NCI-H748 treated with DMSO at 0.1 percent for 48 hours (cell line): ENCODE measurements at regions not wholly inside any gene's neighbourhood (a gene's known extent, or its start where the extent isn't known, plus 50 kb on each side); places are given as distances from the start of the nearest gene placed in this dataset.

ENCODE experiments used
- DNase-seq: peaks from one replicate; lab custom pipeline; 2025; lab: John Stamatoyannopoulos, UW

DNA sequence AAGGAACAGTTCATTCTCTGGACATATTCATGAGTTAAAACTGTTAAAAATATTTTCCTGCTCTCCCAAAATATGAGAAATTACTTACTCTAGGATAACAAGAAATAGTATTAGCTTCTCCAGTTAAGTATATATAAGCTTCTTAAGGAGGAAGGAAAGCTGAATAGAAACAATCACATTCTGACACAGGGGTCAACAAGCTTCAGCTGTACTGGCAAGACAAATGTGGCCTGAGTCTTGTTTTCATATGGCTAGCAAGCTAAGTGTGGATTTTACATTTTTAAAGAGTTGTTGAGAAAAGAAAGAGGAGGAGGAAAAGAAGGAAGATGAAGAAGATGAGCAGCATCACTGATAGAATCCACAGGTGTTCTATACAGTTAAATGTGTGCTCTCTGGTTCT, 313.8 kb downstream of the ZPLD1 start:
- no peak for DNase-seq

DNA sequence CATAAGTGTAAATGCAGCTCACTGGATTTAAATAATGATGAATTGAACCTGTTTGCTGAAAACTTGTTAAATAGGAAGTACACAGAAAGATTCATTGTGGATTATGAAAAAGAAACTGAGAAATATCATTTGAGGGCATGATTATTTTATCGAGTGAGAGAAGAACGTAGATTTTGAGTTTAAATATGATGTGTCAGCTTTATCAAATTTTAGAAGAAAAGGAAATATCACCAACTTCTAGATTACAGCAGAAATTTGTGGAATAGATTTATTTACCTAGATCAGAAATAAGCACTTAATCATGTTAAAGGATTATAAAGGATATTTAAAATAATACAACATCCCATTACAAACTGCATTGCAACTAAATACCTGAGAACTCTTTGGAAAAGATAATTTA, 315.5 kb downstream of the ZPLD1 start:
- no peak for DNase-seq

DNA sequence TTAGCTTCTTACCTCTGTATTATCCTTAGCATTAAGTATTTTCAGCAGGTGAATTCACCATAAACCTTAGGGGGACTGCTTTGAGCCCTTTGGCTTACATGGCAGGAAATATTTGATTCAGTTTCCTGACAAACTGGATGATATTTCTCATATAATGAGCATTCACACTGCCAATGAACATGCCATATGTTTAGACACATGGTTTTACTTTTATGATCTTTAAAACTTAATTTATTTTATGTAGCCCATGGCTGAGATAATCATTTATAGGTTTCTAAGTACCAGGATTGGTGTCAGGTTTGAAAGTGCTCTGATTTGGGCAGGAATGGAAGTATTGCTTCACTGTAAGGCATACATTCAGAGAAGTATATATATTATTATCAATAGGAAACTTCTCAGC, 319.1 kb downstream of the ZPLD1 start:
- DNase-seq: no peak

DNA sequence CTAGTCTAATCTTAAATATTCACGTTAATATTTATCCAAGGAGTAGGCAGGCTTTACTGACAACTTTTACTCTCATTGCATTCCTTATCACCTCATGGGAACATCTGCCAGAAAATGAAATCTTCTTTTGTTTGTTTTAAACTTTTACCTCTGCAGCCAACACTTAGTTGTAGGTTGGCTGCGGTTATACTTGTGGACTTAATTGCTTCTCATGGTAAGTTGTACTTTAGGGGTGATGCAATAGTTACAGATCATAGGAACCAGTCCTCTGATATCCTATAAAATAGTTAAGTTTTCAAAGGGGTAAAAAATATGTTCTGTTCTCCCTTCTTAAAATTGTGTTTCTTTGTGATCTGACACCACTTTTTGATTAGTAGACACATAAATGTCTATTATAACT, 321.9 kb downstream of the ZPLD1 start:
- no peak for DNase-seq

DNA sequence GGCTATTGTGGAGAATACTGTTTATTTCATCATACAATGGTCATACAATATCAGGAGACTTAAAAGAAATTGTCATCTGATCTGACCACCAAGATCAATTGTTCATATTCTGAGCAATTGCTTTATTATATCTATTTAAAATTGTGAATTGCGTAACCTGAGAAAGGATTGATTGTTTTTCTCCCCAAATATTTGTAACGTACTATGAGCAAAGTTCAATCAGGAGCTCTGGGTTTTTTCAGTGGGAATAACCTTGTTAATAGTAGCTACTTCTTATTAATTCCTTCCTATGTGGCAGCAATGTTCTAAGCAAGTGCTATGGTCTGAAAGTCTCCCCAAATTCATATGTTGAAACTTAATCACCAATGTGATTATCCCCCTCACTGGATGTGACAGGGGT, 323.1 kb downstream of the ZPLD1 start:
- no peak for DNase-seq

DNA sequence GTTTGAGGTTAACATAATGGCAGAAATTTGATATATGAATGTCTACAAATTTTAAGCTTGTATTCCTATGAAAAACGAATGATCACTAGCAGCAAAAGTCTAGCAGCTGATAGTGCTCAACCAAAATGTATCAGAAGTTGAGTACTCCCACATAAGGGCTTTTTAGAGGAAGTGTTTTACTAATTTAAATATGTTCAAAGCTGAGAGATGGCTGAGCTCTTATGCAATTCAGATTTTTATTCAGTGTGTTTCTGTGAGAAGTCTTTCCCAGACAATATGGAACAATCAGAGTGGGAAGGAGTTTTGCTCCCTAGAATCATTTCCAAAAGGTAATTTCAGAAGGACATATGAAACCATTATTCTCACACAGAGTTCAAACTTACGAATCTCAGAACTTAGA, 327.0 kb downstream of the ZPLD1 start:
- no peak for DNase-seq

DNA sequence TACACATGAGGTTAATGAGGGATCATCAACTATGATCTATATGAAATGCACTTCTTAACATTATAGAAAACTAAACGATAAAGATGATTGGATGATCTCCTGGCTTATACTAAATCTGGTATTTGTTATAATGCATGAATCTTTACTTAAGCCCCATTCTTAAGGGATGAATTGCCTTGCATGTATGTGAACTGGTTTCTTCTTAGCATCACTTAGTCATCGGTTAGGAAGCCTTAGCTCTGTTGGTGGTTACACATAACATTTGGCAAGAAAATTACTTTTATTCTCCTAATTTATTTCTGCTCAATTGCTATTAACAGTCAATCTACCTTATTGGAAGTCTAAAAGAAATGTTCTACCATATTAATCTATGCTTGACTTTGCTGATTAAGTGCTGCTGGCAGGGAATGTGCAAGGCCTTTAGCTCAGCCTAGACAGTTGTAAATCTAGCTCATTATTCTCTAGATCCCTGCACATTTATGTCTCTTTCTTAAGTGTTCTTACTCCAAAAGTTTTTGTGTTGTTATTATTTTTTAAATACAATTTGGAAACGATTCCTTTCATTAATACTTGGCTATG, 356.0 kb downstream of the ZPLD1 start:
- DNase-seq: no peak

DNA sequence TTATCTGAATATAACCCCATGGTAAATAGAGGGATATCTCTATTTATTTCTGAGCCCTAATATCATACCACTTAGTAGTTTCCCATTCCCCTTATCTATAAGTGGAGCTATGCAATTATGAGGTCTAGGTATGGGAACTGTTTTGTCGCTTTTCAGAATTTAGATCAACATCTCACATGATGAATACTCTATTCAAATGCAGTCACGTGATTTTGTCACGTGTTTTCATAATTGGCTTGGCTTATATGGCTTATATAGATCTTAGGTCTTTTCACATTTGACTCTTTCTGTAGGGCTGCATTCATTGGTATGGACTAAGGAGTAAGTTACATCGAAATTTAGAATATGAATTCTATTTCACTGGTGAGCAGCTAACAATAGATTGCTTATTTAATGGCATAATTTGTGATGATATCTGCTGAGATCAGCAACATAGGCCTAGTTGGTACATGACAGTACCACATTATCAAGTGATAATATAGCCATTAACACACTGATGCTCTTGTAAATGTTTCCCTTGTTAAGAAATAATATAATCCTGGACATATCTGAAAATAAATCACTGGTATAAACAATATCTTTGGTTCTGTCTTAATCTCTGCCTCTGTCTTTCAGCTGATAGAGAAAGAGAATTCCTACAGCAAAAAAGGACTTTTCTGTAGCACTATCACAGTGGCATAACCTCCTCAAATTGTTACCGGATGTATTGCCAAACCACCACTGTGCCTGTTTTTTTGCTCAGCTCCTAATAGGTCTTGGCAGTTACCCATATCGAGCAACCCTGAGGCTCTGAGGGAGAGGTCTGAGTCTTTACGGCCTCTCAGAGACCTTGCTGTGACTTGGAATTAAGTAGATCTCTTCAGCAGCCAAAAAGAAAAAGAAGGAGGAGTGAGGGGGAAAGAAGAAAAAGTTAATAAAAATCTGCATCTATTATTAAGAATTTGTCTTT, 357.1 kb downstream of the ZPLD1 start:
- no peak for DNase-seq

DNA sequence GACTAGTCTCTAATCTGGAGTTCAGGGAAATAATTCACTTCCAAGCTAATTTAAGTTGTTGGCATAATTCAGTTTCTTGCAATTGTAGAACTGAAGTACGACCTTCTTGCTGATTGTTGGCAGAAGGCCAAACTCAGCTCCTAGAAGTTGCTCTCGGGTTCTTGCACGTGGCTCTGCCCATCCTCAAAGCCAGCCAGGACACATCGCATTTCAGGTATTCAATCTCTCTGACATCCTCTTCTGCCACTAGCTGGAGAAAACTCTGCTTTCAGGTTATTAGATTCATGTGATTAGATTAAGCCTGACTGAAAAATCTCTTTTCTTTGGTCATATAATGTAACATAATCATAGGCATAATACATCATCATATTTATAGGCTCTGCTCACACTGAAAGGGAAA, 362.0 kb downstream of the ZPLD1 start:
- DNase-seq: no peak

DNA sequence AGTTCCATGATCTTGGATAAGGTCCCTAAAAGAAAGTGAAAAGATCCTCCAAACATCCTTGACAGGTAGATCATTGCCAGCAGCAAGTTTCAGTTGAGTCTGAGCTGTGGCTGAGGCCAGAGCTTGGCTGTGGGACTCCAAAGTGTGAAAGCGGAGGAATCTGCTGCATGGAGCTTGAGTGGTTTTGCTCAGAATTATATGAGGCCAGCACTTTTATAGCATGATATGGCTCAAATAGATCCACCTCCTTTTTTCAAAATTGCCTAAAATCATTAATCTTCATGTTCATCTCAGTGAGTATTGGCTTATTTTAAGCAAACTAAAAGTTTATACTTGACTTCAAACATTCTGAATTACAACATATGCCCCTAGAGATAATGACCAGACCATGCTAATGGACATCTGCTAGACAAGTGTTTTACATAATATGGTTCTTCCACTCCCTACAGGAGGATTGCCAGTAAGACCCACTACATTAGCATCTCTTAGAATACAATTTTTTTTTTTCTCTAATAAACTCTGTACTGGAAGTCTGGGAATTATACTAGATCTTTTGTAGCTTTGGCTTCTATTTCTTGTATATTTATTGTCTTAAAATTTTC, 368.1 kb downstream of the ZPLD1 start:
- no peak for DNase-seq

DNA sequence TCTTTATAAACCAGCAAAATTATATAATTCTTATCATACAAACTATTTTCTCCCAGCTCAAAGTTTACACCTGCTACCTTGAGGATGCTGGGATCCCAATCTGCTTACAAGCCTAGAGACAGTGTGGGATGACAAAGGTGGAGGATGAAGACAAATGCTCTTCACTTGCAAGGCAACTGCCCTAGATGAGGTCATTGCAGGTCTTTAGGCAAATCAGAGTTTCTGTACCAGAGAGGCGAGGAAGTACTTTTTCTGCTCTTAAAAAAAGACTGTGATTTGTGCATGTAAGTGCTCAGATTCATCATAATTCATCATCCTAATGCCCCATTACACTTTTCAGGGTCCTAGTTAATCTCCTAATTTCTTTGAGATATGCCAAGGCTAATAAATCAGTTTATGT, 376.1 kb downstream of the ZPLD1 start:
- no peak for DNase-seq

DNA sequence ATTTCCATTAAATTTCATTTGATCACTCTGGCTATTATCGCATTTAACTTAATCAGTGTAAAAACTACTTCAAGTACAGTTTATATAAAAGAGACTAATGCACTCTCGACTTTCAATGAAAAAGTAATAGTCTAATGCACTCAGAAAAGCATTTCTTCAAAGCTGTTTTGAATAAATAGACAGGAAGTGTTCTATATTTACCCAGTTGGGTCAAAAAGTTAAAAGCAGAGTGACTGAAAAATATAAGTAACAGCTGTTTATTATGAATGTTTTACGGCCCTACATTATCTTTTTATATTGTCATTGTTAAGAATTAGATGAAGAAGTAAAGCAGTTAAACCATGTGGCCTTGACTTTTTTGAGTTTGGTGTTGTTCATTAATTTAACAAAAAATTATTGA, 391.8 kb downstream of the ZPLD1 start:
- DNase-seq: peak; percentile 37

DNA sequence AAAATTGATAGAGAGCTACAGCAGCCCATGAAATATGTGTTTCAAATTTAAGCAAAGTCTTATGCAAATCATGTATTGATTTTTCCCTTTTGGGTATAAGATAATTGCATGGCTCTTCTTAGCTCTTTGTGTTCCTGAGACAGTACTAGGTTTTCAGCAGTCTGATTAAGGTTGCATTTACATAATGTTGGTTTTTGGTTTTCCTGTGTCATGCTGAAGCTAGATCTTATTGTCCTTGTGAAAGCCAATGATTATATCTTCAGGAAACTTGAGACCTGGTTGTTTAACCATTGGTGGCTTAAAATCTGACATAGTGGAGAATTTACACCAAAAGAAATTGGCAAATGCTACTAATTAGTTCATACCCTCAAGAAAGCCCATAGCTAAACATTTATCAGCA, 392.6 kb downstream of the ZPLD1 start:
- peak; percentile 1 for DNase-seq

DNA sequence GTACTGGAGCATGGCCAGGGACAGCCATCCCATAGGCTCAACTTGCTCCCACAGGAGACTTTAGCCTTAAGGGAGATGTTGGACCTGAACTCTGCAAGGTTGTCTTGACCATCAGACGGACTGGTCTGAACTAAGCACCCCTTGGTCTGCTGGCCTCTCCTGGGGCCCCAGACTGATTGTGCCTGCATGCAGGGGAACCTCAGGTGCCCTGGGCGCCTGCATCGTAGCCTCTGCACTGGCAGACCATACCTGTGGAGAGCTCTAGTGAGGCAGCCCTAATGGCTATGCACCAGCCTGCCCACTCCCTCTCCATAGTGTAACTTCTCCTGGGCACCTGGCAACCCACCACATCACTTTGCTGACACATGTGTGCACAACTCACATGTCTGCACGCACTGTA, 395.6 kb downstream of the ZPLD1 start:
- no peak for DNase-seq

DNA sequence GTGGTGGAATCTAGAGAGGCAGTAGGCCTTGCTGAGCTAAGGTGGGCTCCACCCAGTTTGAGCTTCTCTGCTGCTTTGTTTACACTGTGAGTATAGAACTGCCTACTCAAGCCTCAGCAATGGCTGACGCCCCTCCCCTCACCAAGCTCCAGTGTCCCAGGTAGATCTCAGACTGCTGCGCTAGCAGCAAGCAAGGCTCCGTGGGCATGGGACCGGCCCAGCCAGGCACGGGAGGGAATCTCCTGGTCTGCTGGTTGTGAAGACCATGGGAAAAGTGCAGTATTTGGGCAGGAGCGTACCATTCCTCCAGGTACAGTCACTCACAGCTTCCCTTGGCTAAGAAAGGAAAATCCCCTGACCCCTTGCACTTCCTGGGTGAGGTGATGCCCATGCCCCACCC, 407.1 kb downstream of the ZPLD1 start:
- DNase-seq: no peak

DNA sequence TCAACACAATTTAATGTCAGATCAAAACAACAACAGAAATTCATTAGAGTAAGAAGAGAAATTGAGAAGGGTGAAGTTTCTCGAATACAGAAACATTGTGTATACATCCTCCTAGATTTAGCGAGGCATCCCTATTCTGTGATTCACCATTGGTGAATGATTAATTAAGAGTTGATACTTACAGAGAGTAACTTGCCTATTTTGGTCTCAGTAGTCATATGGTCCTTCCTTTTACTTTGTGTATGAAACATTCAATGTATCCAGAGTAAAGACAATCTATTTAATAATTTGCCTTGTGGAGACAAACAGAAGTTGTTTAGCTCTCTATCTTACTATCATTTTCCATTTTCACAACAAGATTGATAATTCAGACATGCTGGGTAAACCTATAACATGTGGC, 432.0 kb downstream of the ZPLD1 start:
- no peak for DNase-seq

DNA sequence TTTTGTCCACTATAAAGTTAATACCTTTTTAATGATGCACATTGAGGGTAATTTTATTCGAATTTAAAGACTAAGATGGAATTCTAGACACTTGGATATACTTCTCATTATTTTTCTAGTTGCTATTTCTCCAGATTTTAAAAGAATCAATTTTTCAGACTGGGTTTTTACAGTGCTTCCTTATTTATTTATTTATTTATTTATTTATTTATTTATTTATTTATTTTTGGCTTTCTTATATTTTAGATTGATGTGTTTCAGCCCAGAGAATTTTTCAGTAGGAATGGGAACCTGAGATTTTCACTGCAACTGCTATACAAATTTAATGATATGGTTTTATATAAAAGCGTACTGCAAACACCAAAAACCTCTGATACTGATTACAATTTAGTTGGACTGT, 448.7 kb downstream of the ZPLD1 start:
- DNase-seq: no peak

DNA sequence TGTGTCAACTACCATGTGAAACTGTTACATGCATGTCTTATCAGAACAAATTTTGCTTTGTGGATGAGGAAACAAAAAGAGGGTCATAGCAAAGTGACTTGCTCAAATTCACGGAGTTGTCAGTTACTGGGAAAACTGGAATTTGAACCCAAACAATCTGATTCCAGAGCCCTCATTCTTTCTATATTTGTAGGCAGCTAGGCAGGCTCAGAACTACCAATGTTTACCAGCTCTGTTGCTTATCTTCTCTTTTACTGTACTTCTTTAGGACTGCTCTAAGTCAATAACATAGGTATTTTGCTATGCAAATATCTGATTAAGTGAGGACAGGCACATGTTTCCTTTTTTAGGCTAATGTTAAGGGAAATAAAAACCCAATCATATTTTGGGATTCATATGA, 450.5 kb downstream of the ZPLD1 start:
- no peak for DNase-seq

DNA sequence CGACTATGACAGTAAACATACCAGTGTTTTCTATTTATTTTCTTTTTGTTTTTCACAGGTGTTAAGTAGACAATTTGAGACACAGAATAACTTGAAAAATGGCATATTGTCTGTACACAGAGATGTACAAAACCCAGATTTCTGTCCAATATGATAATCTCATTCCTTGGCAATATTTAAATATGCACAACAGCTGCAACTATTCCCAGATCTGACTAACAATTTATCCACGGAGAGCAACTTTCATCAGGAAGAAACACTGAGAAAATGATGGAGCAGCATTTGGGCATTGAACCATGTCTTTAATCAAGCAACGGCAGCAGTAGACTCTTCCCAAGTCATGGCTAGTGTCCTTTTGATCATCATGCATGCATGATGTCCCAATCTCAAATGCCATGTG, 452.6 kb downstream of the ZPLD1 start:
- DNase-seq: no peak

DNA sequence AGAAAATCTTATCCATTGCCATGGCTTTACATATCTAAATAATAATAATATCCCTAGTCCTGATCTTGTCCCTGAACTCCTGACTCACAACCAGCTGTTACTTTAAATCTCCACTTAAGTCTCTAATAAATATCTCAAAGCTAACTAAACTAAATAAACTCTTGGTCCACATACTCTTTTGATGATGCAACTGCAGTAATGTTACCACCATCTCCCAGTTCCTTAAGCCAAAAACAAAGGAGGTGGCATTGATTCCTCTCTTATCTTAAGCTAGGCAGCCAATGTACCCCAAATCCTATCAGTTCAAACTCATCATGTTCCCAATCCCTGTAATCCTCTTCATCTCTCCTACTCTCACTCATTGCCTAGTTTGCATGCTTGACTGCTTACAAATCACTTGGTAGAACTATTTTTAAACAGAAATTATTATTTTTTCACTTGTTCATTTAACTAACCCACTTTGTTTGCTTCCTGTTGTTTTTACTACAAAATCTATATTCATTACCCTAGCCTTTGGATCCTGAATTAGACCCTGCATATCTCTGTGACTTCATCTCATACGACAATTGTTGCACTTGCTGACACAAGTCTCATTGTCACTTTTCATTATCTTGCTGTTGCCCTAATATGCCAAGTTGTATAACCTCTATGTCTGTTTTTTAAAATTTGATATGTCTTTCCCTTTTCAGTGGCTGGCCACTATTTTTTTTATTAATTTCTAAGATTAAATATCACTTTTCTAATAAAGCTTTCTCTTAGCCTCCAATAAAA, 462.2 kb downstream of the ZPLD1 start:
- DNase-seq: no peak

DNA sequence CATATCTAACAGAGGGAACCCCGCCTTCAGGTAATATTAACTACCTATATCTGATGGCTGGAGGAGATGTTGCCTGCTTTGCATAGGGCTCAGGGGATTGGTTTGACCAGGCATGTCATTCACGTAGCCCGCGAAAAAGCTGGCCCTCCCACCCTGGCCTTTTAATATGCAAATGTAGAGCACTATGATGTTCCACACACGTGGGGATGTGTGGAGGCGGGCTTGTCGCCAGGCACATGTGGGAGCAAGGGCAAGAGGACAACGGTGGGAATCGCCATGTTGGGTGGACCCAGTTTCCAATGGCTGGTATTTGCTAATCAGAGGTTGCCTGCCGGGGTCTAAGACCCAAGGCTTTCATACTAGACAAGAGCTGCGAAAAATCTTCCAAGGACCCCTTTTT, 469.8 kb downstream of the ZPLD1 start:
- no peak for DNase-seq

DNA sequence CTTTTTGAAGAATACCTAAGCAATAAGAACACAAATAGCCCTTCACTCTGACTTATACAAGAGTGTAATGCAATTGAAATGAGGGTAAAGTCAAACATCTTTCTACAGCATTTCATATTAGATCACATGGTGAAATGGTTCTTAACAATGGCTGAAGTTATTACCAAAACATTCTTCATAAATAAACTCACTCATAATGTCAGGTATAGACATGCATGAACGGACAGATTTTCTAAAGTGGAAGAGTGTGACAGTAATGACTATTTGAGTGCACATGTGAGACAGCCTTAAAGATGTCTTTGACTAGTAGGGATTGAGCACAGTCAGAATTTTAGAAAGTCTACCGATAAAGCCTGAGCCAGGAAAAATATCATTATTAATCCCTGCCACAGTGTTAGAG, 471.0 kb downstream of the ZPLD1 start:
- no peak for DNase-seq

DNA sequence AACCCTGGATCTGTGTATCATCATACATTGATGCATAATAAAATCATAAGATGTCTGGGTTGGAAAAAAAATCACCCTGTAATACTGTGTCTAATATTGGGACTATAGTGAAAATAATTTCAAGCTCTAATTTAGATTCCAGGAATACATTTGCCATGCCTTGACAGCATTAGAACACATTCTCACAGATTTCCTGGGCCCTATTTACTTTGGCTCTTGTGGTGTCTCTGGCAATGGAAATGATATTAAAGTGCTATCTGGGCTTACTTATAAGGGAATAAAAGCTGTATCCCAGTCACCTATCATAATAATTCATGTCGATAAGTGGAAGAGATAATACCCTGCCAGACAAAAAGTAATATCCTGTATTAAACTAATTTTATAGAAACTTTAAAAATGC, 472.0 kb downstream of the ZPLD1 start:
- no peak for DNase-seq
